ENCODE measurements at regions not wholly inside any gene's neighbourhood (a gene's known extent, or its start where the extent isn't known, plus 50 kb on each side); places are given as distances from the start of the nearest gene placed in this dataset.

DNA sequence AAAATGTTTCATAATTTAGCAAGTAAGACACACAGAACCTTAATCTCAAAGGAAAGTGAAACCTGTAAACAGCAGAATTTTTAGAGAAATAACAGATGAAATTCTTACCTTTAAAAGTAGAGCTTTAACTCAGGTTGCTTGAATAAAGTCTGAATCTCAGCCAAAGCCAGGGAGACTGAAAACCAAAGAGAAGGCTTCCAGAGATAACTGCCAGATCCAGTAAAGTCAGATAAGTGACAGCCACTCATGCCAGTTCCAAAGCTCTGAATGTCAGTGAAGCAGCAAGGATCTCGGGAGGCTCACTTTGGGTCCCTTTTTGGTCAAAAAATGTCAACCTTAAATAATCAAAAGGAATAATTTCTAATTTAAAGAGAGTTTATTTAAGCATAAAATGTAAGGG is 199.9 kb upstream of the CHRM3 start:
- H3K4me3 ChIP-seq (ENCODE audit: insufficient read depth, low read length, poor library complexity, severe bottlenecking) = no peak overlapping the region
- no peaks in the 10 kb centered on the region for H3F3A ChIP-seq (ENCODE audit: insufficient read depth)
- TF ChIP-seq, protein P1, sequence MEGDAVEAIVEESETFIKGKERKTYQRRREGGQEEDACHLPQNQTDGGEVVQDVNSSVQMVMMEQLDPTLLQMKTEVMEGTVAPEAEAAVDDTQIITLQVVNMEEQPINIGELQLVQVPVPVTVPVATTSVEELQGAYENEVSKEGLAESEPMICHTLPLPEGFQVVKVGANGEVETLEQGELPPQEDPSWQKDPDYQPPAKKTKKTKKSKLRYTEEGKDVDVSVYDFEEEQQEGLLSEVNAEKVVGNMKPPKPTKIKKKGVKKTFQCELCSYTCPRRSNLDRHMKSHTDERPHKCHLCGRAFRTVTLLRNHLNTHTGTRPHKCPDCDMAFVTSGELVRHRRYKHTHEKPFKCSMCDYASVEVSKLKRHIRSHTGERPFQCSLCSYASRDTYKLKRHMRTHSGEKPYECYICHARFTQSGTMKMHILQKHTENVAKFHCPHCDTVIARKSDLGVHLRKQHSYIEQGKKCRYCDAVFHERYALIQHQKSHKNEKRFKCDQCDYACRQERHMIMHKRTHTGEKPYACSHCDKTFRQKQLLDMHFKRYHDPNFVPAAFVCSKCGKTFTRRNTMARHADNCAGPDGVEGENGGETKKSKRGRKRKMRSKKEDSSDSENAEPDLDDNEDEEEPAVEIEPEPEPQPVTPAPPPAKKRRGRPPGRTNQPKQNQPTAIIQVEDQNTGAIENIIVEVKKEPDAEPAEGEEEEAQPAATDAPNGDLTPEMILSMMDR (IDR thresholded peaks at IDR 0.05; ENCODE audit: insufficient read depth, low read length, poor library complexity, severe bottlenecking) = no peak
- no peak for TF ChIP-seq EZH2phosphoT487 (conservative IDR thresholded peaks at IDR 0.05; ENCODE audit: low read length)
- H2AFZ ChIP-seq (ENCODE audit: low read depth, low read length, severe bottlenecking) = no peak overlapping the region
- no peaks in the 10 kb centered on the region for H3K79me2 ChIP-seq (ENCODE audit: insufficient read depth, low read length)
- H3K36me3 ChIP-seq (ENCODE audit: low read length) = no peaks in the 10 kb centered on the region
- no peak overlapping the region for H3K27ac ChIP-seq (ENCODE audit: low read depth, low read length)
- no peak overlapping the region for H3K9ac ChIP-seq (ENCODE audit: low read length)
- no peaks in the 10 kb centered on the region for H3K9me3 ChIP-seq (ENCODE audit: insufficient read depth, low read length)
- H3K4me2 ChIP-seq (ENCODE audit: low read depth, low read length, poor library complexity, severe bottlenecking) = no peak overlapping the region
- H3K9me2 ChIP-seq (replicated peaks; ENCODE audit: insufficient read depth, low read length) = no peaks in the 10 kb centered on the region
- H4K20me1 ChIP-seq (ENCODE audit: low read depth, low read length) = no peaks in the 10 kb centered on the region
- H3K27me3 ChIP-seq (ENCODE audit: low read length) = no peaks in the 10 kb centered on the region

DNA sequence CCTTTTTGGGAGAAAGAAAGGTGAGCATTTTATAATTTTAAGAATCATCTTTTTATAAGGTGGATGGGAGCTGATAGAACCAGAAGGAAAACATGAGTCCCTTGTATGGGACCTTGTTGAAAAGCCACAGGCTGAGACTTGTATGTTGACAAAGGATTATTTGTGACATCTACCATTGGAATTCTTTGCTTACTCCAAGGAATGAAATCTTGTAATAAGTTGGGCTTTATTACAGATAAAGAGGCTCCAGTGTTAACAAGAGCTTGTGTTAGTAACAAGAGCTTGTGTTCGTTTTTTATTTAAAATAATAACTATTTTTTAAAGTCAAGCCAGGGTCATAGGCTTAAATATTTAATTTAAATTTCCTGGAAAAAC is 201.1 kb upstream of the CHRM3 start:
- no peaks in the 10 kb centered on the region for H3K9me2 ChIP-seq (replicated peaks; ENCODE audit: insufficient read depth, low read length)
- H3K36me3 ChIP-seq (ENCODE audit: low read length) = no peaks in the 10 kb centered on the region
- no peaks in the 10 kb centered on the region for H4K20me1 ChIP-seq (ENCODE audit: low read depth, low read length)
- H3K9ac ChIP-seq (ENCODE audit: low read length) = no peak overlapping the region
- no peak overlapping the region for H3K4me2 ChIP-seq (ENCODE audit: low read depth, low read length, poor library complexity, severe bottlenecking)
- H2AFZ ChIP-seq (ENCODE audit: low read depth, low read length, severe bottlenecking) = no peak overlapping the region
- no peak overlapping the region for H3K4me3 ChIP-seq (ENCODE audit: insufficient read depth, low read length, poor library complexity, severe bottlenecking)
- H3K27ac ChIP-seq (ENCODE audit: low read depth, low read length) = no peak overlapping the region
- no peak for TF ChIP-seq EZH2phosphoT487 (conservative IDR thresholded peaks at IDR 0.05; ENCODE audit: low read length)
- TF ChIP-seq, protein P1 (IDR thresholded peaks at IDR 0.05; ENCODE audit: insufficient read depth, low read length, poor library complexity, severe bottlenecking) = no peak
- H3F3A ChIP-seq (ENCODE audit: insufficient read depth) = no peaks in the 10 kb centered on the region
- no peaks in the 10 kb centered on the region for H3K79me2 ChIP-seq (ENCODE audit: insufficient read depth, low read length)
- no peaks in the 10 kb centered on the region for H3K27me3 ChIP-seq (ENCODE audit: low read length)
- H3K9me3 ChIP-seq (ENCODE audit: insufficient read depth, low read length) = no peaks in the 10 kb centered on the region

DNA sequence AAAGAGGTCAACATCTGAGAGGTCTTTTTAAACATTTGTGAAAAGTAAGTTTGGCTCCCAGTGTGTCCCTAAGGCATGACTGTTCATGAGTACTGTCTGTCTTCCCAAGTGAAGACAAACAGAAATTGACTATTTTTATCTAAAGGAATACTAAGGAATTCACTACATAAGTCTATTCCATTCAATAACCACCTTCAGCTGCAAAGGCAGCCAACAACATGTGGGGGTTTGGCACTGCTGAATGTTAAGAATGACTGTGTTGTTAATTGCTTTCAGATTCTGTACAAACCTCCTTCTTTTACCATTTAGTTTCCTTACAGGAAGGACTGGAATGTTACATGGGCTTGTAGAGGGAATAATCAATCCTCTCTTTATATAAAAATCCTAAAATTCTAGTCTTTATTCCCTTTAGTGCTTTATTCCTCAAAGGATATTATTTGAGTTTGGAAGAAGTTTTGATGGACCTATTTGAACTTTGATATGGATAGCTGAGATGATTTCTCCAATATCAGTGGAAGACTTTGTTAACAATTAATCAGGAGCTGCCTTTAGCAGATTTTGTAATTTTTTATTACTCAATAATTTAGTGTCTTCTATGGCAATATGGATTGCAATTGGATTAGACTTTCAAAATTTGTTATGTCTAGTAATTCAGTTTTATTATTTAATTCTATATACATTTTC is 201.7 kb upstream of the CHRM3 start:
- no peaks in the 10 kb centered on the region for H3K9me2 ChIP-seq (replicated peaks; ENCODE audit: insufficient read depth, low read length)
- H3K79me2 ChIP-seq (ENCODE audit: insufficient read depth, low read length) = no peaks in the 10 kb centered on the region
- H3F3A ChIP-seq (ENCODE audit: insufficient read depth) = no peaks in the 10 kb centered on the region
- no peaks in the 10 kb centered on the region for H3K36me3 ChIP-seq (ENCODE audit: low read length)
- no peaks in the 10 kb centered on the region for H3K27me3 ChIP-seq (ENCODE audit: low read length)
- H2AFZ ChIP-seq (ENCODE audit: low read depth, low read length, severe bottlenecking) = no peak overlapping the region
- no peak overlapping the region for H3K9ac ChIP-seq (ENCODE audit: low read length)
- H4K20me1 ChIP-seq (ENCODE audit: low read depth, low read length) = no peaks in the 10 kb centered on the region
- TF ChIP-seq EZH2phosphoT487 (conservative IDR thresholded peaks at IDR 0.05; ENCODE audit: low read length) = no peak
- TF ChIP-seq, protein P1 (IDR thresholded peaks at IDR 0.05; ENCODE audit: insufficient read depth, low read length, poor library complexity, severe bottlenecking) = no peak
- H3K4me3 ChIP-seq (ENCODE audit: insufficient read depth, low read length, poor library complexity, severe bottlenecking) = no peak overlapping the region
- no peak overlapping the region for H3K4me2 ChIP-seq (ENCODE audit: low read depth, low read length, poor library complexity, severe bottlenecking)
- H3K9me3 ChIP-seq (ENCODE audit: insufficient read depth, low read length) = no peaks in the 10 kb centered on the region
- no peak overlapping the region for H3K27ac ChIP-seq (ENCODE audit: low read depth, low read length)
